ENCODE measurements at regions not wholly inside any gene's neighbourhood (a gene's known extent, or its start where the extent isn't known, plus 50 kb on each side); places are given as distances from the start of the nearest gene placed in this dataset.

- no peak overlapping the region for H2BK15ac ChIP-seq (ENCODE audit: low read depth, low read length)
- no peak overlapping the region for H3K4me2 ChIP-seq (ENCODE audit: low read depth, low read length)
- no peak overlapping the region for H3K4ac ChIP-seq (ENCODE audit: low read depth, low read length)
- H3K36me3 ChIP-seq (ENCODE audit: control insufficient read depth, insufficient read depth, low read length): no peaks in the 10 kb centered on the region
- no peak overlapping the region for H3K9ac ChIP-seq (ENCODE audit: low read depth, low read length)
- H3K9me1 ChIP-seq (ENCODE audit: insufficient read depth, low read length): no peaks in the 10 kb centered on the region
- no peak overlapping the region for H4K5ac ChIP-seq (ENCODE audit: low read depth, low read length)
- CTCF ChIA-PET: no interaction called here
- no peak overlapping the region for H3K56ac ChIP-seq (ENCODE audit: extremely low read depth, insufficient read depth, low read length)
- no peak overlapping the region for H2BK5ac ChIP-seq (ENCODE audit: low read depth, low read length, poor library complexity, severe bottlenecking)
- H2AK5ac ChIP-seq (ENCODE audit: low read depth, low read length): no peak overlapping the region
- no peak overlapping the region for H2AFZ ChIP-seq (replicated peaks; ENCODE audit: low read length, poor library complexity)
- H4K8ac ChIP-seq (ENCODE audit: low read depth in 2 of 2, low read length in 2 of 2): no peak overlapping the region
- POLR2A ChIA-PET (ENCODE audit: unreplicated experiment): no interaction called here
- ATAC-seq (ENCODE audit: low read depth) (no peak), DNase-seq (no peak)
- H3K27me3 ChIP-seq (ENCODE audit: control insufficient read depth, insufficient read depth, low read length): no peaks in the 10 kb centered on the region
- peaks cover 8% of the 10 kb centered on the region; the same call in 1 of the 2 replicates for H3K9me3 ChIP-seq (ENCODE audit: control insufficient read depth, insufficient read depth, low read length)
- intact Hi-C loops (cut with micrococcal nuclease): no loop called here
- no peak overlapping the region for H3K18ac ChIP-seq (ENCODE audit: low read depth, low read length)
- H3K4me3 ChIP-seq (ENCODE audit: insufficient read depth, low read depth, low read length): no peak overlapping the region
- no peak overlapping the region for H3K14ac ChIP-seq (replicated peaks; ENCODE audit: low read depth, low read length)
- H3K4me1 ChIP-seq (ENCODE audit: control insufficient read depth, insufficient read depth, low read length): no peaks in the 10 kb centered on the region
- no TSS peak for BruUV-seq (replicated peaks)
- H4K20me1 ChIP-seq (ENCODE audit: insufficient read depth, low read length): no peaks in the 10 kb centered on the region
- no peaks in the 10 kb centered on the region for H3K79me1 ChIP-seq (ENCODE audit: low read depth in 1 of 2, low read length in 2 of 2)
- H2BK120ac ChIP-seq (ENCODE audit: low read depth, low read length): no peak overlapping the region
- dilution Hi-C loops (cut with HindIII; ENCODE audit: low sequenced_read_pairs, unreplicated experiment): no loop called here
- H3K23ac ChIP-seq (ENCODE audit: low read depth, low read length): no peak overlapping the region
- 44% methylated on average over 1 of the region's 2 CpGs; no CpG with 5 or more reads in 1 of the 2 experiments for WGBS, 2 experiments (ENCODE audit: extremely low coverage in 2 of 2, insufficient read length in 1 of 2)
- TF ChIP-seq CHD1 (IDR thresholded peaks at IDR 0.05; ENCODE audit: low read depth, low read length) (no peak), RFX5 (IDR thresholded peaks at IDR 0.05; ENCODE audit: low read depth, low read length) (no peak), NFE2L2 (IDR thresholded peaks at IDR 0.05; ENCODE audit: low read depth, low read length) (no peak), MXI1 (IDR thresholded peaks at IDR 0.05; ENCODE audit: borderline replicate concordance, low read depth, low read length) (no peak), CTCF (conservative IDR thresholded peaks at IDR 0.05; ENCODE audit: low read depth, low read length) (no peak), FOS (IDR thresholded peaks at IDR 0.05; ENCODE audit: low read depth, low read length) (no peak), MAZ (IDR thresholded peaks at IDR 0.05; ENCODE audit: borderline replicate concordance, low read depth, low read length) (no peak), POLR2A (IDR thresholded peaks at IDR 0.05; ENCODE audit: low read depth, low read length) (no peak), RCOR1 (IDR thresholded peaks at IDR 0.05; ENCODE audit: insufficient replicate concordance, low read length) (no peak), SMC3 (IDR thresholded peaks at IDR 0.05; ENCODE audit: low read depth, low read length) (no peak), BHLHE40 (IDR thresholded peaks at IDR 0.05; ENCODE audit: low read depth, low read length) (no peak), CEBPB (IDR thresholded peaks at IDR 0.05; ENCODE audit: low read depth, low read length) (no peak), MAFK (IDR thresholded peaks at IDR 0.05; ENCODE audit: low read depth, low read length) (no peak), RAD21 (IDR thresholded peaks at IDR 0.05; ENCODE audit: low read length) (no peak)
- TF ChIP-seq, protein P1, sequence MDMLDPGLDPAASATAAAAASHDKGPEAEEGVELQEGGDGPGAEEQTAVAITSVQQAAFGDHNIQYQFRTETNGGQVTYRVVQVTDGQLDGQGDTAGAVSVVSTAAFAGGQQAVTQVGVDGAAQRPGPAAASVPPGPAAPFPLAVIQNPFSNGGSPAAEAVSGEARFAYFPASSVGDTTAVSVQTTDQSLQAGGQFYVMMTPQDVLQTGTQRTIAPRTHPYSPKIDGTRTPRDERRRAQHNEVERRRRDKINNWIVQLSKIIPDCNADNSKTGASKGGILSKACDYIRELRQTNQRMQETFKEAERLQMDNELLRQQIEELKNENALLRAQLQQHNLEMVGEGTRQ (IDR thresholded peaks at IDR 0.05; ENCODE audit: low read depth, low read length): no peak
- TF ChIP-seq, protein P2, sequence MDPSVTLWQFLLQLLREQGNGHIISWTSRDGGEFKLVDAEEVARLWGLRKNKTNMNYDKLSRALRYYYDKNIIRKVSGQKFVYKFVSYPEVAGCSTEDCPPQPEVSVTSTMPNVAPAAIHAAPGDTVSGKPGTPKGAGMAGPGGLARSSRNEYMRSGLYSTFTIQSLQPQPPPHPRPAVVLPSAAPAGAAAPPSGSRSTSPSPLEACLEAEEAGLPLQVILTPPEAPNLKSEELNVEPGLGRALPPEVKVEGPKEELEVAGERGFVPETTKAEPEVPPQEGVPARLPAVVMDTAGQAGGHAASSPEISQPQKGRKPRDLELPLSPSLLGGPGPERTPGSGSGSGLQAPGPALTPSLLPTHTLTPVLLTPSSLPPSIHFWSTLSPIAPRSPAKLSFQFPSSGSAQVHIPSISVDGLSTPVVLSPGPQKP (IDR thresholded peaks at IDR 0.05; ENCODE audit: borderline replicate concordance, low read depth, low read length): no peak
- no peak overlapping the region for H2BK20ac ChIP-seq (ENCODE audit: low read depth, low read length)
- H2AK9ac ChIP-seq (replicated peaks; ENCODE audit: low read depth, low read length, poor library complexity): no peak overlapping the region
- in situ Hi-C loops (cut with MboI; ENCODE audit: low sequenced_read_pairs): no loop called here
- no peak overlapping the region for H3K27ac ChIP-seq (ENCODE audit: insufficient read depth, low read length)
- H4K91ac ChIP-seq (ENCODE audit: insufficient read depth, low read depth, low read length): no peak overlapping the region
Measured at GRCh38 chr15:92305343-92305742, 88.3 kb upstream of the ST8SIA2 start.

Measured in IMR-90 (cell line).